ENCODE measurements at regions not wholly inside any gene's neighbourhood (a gene's known extent, or its start where the extent isn't known, plus 50 kb on each side); places are given as distances from the start of the nearest gene placed in this dataset.

DNA sequence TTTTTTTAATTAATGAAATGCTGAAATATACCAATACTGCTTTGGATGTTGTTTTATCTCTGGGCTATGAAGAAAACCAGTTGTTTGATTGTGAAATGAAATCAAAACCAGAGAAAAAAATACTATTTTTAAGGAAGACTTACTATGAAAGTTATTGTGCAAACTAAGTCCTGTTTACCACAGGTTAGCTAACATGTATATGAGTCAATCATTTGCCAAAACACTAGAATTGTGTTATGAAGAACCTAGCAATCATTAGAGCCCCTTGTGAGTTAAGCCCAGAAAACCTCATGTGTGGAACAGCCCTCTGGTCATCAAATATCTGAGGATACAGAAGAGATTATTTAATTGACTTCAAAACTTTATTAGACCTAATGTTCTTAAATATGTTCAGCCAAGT, 83.7 kb downstream of the FAT3 start:
- no peak overlapping the region for H3K4me3 ChIP-seq (ENCODE audit: insufficient read depth, low read depth, low read length)
- no peaks in the 10 kb centered on the region for H3K36me3 ChIP-seq (replicated peaks; ENCODE audit: control insufficient read depth, insufficient read depth, low read length)
- no peaks in the 10 kb centered on the region for H3K27me3 ChIP-seq (ENCODE audit: control insufficient read depth, insufficient read depth, low read length)
- no peak for DNase-seq

DNA sequence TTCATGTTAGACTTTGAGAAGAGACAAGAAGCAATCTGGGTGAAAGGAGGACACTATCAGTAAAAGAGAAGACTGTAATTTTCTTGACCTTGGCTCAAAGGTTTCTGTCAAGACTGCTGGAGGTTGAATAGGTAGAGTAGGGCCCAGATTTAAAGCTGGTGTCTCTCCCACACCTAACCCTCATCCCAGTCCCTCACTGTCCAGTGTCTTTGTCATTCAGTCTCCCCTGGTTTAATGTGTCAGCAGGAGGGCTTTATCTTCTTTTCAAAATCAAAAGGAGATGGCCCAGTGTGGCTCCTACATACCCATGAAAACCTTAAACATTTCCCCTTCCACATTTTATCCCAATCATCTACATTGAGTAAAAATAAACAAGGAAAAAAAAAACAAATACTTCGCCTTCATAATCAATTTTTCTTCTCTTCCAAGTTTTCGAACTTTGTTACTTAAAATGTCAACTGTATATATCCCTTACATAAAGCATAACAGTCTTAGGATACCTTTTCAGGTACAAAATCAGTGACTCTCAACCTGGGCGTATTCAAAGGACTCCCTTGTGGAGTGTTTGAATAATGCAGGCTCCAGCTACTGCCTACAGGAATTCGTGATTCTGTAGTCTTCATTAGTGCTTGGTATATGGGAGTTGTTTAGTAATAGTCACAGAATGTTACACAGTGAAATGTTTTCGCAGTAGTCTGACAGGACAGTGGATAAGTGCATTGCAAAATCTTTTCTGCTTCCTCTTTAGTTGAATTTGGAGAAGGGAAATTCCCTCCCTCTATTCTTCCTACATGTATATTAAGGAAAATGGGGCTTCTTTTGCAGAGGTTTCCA, 87.2 kb downstream of the FAT3 start:
- H3K4me3 ChIP-seq (ENCODE audit: insufficient read depth, low read depth, low read length): no peak overlapping the region
- DNase-seq: peak; percentile 38
- H3K36me3 ChIP-seq (replicated peaks; ENCODE audit: control insufficient read depth, insufficient read depth, low read length): no peaks in the 10 kb centered on the region
- no peaks in the 10 kb centered on the region for H3K27me3 ChIP-seq (ENCODE audit: control insufficient read depth, insufficient read depth, low read length)

DNA sequence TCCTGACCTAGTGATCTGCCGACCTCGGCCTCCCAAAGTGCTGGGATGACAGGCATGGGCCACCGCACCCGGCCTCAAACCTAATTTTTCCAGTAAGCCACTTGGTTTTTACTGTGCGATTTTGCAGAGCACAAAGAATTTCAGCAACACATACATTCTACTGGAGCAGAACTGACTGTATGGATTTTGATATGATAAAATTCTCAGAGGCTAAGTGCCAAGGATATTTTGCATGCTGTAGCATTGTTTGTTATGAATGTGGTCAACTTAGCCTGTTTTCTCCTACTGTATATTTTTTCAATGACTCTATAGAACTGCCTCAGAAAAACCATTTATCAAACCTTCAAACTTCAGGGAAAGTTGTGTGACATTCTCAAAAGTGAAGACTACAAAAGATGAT, 89.2 kb downstream of the FAT3 start:
- Histone ChIP-seq H3K36me3 (replicated peaks; ENCODE audit: control insufficient read depth, insufficient read depth, low read length) (no peaks in the 10 kb centered on the region), H3K27me3 (ENCODE audit: control insufficient read depth, insufficient read depth, low read length) (no peaks in the 10 kb centered on the region), H3K4me3 (ENCODE audit: insufficient read depth, low read depth, low read length) (no peak overlapping the region)
- DNase-seq: no peak

- no peaks in the 10 kb centered on the region for H3K27me3 ChIP-seq (ENCODE audit: control insufficient read depth, insufficient read depth, low read length)
- no peak for DNase-seq
- H3K36me3 ChIP-seq (replicated peaks; ENCODE audit: control insufficient read depth, insufficient read depth, low read length): no peaks in the 10 kb centered on the region
- no peak overlapping the region for H3K4me3 ChIP-seq (ENCODE audit: insufficient read depth, low read depth, low read length)
Observed at GRCh38 chr11:92314499-92314898, 89.9 kb downstream of the FAT3 start.

GRCh38 chr11:92316106-92316809, 91.6 kb downstream of the FAT3 start:
- H3K4me3 ChIP-seq (ENCODE audit: insufficient read depth, low read depth, low read length): no peak overlapping the region
- H3K27me3 ChIP-seq (ENCODE audit: control insufficient read depth, insufficient read depth, low read length): no peaks in the 10 kb centered on the region
- H3K36me3 ChIP-seq (replicated peaks; ENCODE audit: control insufficient read depth, insufficient read depth, low read length): no peaks in the 10 kb centered on the region
- no peak for DNase-seq

DNA sequence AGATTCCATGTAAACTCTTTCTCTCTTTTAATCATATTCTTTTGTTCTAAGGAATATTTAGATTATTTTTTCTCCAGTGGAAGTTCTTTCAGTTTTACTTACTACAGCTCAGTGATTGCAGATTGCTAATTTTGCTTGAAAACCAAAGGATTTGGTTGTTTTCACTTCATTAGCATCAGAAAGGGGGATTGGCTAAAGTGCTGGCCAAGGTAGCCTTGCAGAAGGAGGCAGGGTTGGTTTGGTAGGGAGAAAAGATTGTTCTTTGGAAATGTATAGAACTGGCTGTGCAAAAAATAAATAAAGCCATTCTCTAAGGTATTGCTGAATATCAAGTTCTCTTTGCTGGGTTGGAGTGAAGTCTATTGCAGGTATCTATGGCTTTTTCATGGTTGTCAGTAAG, 92.6 kb downstream of the FAT3 start:
- Histone ChIP-seq H3K36me3 (replicated peaks; ENCODE audit: control insufficient read depth, insufficient read depth, low read length) (no peaks in the 10 kb centered on the region), H3K4me3 (ENCODE audit: insufficient read depth, low read depth, low read length) (no peak overlapping the region), H3K27me3 (ENCODE audit: control insufficient read depth, insufficient read depth, low read length) (no peaks in the 10 kb centered on the region)
- no peak for DNase-seq

DNA sequence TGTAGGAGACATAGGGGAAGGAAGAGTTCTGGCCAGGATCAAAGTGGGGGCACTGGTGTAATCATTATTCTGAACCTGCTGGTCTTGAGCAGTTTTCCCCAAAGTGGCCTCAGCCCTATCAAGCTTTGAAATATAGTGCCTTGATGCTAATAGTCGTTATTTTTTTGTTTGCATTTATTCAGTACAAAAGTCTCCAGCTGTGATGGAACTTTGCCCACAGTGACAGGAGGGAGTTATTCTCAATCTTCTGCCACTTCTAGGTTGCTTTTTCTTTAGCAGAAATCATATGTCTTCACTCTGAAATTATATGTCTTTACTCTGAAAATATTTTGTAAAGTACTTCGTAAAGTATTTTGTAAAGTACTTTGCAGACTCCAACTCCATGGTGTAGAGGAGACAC, 93.1 kb downstream of the FAT3 start:
- Histone ChIP-seq H3K36me3 (replicated peaks; ENCODE audit: control insufficient read depth, insufficient read depth, low read length) (no peaks in the 10 kb centered on the region), H3K27me3 (ENCODE audit: control insufficient read depth, insufficient read depth, low read length) (no peaks in the 10 kb centered on the region), H3K4me3 (ENCODE audit: insufficient read depth, low read depth, low read length) (no peak overlapping the region)
- no peak for DNase-seq

GRCh38 chr11:92322225-92322624, 97.6 kb downstream of the FAT3 start:
- Histone ChIP-seq H3K27me3 (ENCODE audit: control insufficient read depth, insufficient read depth, low read length) (no peaks in the 10 kb centered on the region), H3K36me3 (replicated peaks; ENCODE audit: control insufficient read depth, insufficient read depth, low read length) (no peaks in the 10 kb centered on the region), H3K4me3 (ENCODE audit: insufficient read depth, low read depth, low read length) (no peak overlapping the region)
- no peak for DNase-seq

- H3K36me3 ChIP-seq (replicated peaks; ENCODE audit: control insufficient read depth, insufficient read depth, low read length): no peaks in the 10 kb centered on the region
- no peak for DNase-seq
- H3K27me3 ChIP-seq (ENCODE audit: control insufficient read depth, insufficient read depth, low read length): no peaks in the 10 kb centered on the region
Observed at GRCh38 chr11:92324890-92325289, 100.3 kb downstream of the FAT3 start.

DNA sequence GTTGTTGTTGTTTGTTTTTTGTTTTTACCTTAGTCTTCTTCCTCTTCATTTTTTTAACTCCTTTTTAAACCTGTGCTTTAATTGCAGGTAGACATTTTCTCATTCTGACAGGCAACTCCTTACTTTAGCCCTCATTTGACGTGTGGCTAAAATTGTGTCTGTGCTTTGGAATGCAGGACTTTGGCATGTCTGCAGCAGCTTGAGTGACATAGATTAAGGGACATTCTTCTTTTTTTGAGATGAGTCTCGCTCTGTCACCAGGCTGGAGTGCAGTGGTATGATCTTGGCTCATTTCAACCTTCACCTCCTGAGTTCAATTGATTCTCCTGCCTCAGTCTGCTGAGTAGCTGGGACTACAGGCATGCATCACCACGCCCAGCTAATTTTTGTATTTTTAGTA, 100.8 kb downstream of the FAT3 start:
- Histone ChIP-seq H3K36me3 (replicated peaks; ENCODE audit: control insufficient read depth, insufficient read depth, low read length) (no peaks in the 10 kb centered on the region), H3K4me3 (ENCODE audit: insufficient read depth, low read depth, low read length) (no peak overlapping the region), H3K27me3 (ENCODE audit: control insufficient read depth, insufficient read depth, low read length) (no peaks in the 10 kb centered on the region)
- no peak for DNase-seq

More at GRCh38 chr11:92324890-92325289, 100.3 kb downstream of the FAT3 start:
- no peak overlapping the region for H3K4me3 ChIP-seq (ENCODE audit: insufficient read depth, low read depth, low read length)

DNA sequence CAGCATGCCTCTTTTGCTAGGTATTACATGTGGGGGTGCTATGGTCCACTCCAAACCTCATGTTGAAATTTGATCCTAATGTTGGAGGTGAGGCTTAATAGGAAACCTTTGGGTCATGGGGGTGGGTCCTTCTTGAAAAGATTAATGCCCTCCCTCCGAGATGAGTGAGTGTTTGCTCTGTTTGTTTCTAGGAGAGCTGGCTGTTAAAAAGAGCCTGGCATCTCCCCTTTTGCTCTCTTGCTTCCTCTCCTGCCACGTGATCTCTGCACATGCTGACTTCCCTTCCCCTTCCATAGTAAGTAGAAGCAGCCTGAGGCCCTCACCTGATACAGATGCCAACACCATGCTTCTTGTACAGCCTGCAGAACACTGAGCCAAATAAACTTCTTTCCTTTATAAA, 104.5 kb downstream of the FAT3 start:
- peak; percentile 41 for DNase-seq

GRCh38 chr11:92329646-92330045, 105.0 kb downstream of the FAT3 start:
- Histone ChIP-seq H3K36me3 (replicated peaks; ENCODE audit: control insufficient read depth, insufficient read depth, low read length) (no peaks in the 10 kb centered on the region), H3K27me3 (ENCODE audit: control insufficient read depth, insufficient read depth, low read length) (no peaks in the 10 kb centered on the region), H3K4me3 (ENCODE audit: insufficient read depth, low read depth, low read length) (no peak overlapping the region)
- DNase-seq: no peak

More for the DNA sequence above, 104.5 kb downstream of the FAT3 start:
- Histone ChIP-seq H3K4me3 (ENCODE audit: insufficient read depth, low read depth, low read length) (no peak overlapping the region), H3K27me3 (ENCODE audit: control insufficient read depth, insufficient read depth, low read length) (no peaks in the 10 kb centered on the region), H3K36me3 (replicated peaks; ENCODE audit: control insufficient read depth, insufficient read depth, low read length) (no peaks in the 10 kb centered on the region)

GRCh38 chr11:92330114-92330513, 105.5 kb downstream of the FAT3 start:
- no peak for DNase-seq
- H3K36me3 ChIP-seq (replicated peaks; ENCODE audit: control insufficient read depth, insufficient read depth, low read length): no peaks in the 10 kb centered on the region
- H3K4me3 ChIP-seq (ENCODE audit: insufficient read depth, low read depth, low read length): no peak overlapping the region
- H3K27me3 ChIP-seq (ENCODE audit: control insufficient read depth, insufficient read depth, low read length): no peaks in the 10 kb centered on the region

- no peak for DNase-seq
- H3K36me3 ChIP-seq (replicated peaks; ENCODE audit: control insufficient read depth, insufficient read depth, low read length): no peaks in the 10 kb centered on the region
- H3K4me3 ChIP-seq (ENCODE audit: insufficient read depth, low read depth, low read length): no peak overlapping the region
- no peaks in the 10 kb centered on the region for H3K27me3 ChIP-seq (ENCODE audit: control insufficient read depth, insufficient read depth, low read length)
Observed at GRCh38 chr11:92332986-92333385, 108.4 kb downstream of the FAT3 start.

DNA sequence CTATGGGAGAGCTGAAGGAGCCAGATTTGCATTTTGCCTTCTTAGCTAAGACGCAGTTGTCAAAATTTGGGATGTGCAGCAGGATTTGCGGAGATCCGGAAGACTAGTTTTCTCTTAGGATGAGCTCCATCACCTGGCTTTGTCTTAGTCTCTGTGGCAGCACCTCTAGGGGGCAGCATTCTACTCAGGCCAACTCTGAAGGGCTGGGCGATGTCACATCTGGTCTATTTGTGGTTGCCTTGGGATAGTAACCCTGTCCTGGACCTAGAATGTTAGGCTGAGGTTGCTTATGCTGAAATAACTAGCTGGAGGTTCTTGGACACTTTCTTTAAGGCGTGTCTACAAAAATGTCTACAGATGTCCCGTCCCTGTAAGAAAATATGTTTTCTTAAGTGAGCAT, 116.2 kb downstream of the FAT3 start:
- DNase-seq: no peak
- Histone ChIP-seq H3K27me3 (ENCODE audit: control insufficient read depth, insufficient read depth, low read length) (no peaks in the 10 kb centered on the region), H3K36me3 (replicated peaks; ENCODE audit: control insufficient read depth, insufficient read depth, low read length) (no peaks in the 10 kb centered on the region), H3K4me3 (ENCODE audit: insufficient read depth, low read depth, low read length) (no peak overlapping the region)

Data from H7 (cell line).